ENCODE measurements at regions not wholly inside any gene's neighbourhood (a gene's known extent, or its start where the extent isn't known, plus 50 kb on each side); places are given as distances from the start of the nearest gene placed in this dataset.
"Not testable (repeated sequence)": the region's sequence is repeated elsewhere in the genome, so short reads cannot be mapped to it uniquely, and the experiment has no call there.

- no peak for DNase-seq
These were observed 289.7 kb downstream of the HTR1B start for GRCh38 chr6:77173472-77174074.

- no peak for DNase-seq
These were observed 290.7 kb downstream of the HTR1B start for GRCh38 chr6:77172578-77172977.

GRCh38 chr6:77159730-77160129, 303.6 kb downstream of the HTR1B start:
- DNase-seq = no peak

GRCh38 chr6:77151241-77151640, 312.1 kb downstream of the HTR1B start:
- DNase-seq = no peak

- DNase-seq = no peak
These were observed 312.6 kb downstream of the HTR1B start for GRCh38 chr6:77150736-77151135.

- DNase-seq = no peak
These were observed 318.0 kb downstream of the HTR1B start for GRCh38 chr6:77145244-77145643.

GRCh38 chr6:77143659-77144447, 319.4 kb downstream of the HTR1B start:
- DNase-seq = no peak

GRCh38 chr6:77136086-77136485, 327.2 kb downstream of the HTR1B start:
- no peak for DNase-seq

- no peak for DNase-seq
These were observed 330.3 kb downstream of the HTR1B start for GRCh38 chr6:77133031-77133430.

GRCh38 chr6:77131426-77131825, 331.9 kb downstream of the HTR1B start:
- DNase-seq = no peak

- DNase-seq = no peak
These were observed 338.7 kb downstream of the HTR1B start for GRCh38 chr6:77124604-77125003.

GRCh38 chr6:77123527-77123926, 339.8 kb downstream of the HTR1B start:
- DNase-seq = no peak

- DNase-seq = no peak
These were observed 356.3 kb downstream of the HTR1B start for GRCh38 chr6:77106992-77107391.

GRCh38 chr6:77105091-77105490, 358.2 kb downstream of the HTR1B start:
- no peak for DNase-seq

- no peak for DNase-seq
These were observed 365.4 kb downstream of the HTR1B start for GRCh38 chr6:77097940-77098339.

- DNase-seq = no peak
These were observed 367.2 kb downstream of the HTR1B start for GRCh38 chr6:77095936-77096627.

GRCh38 chr6:77094821-77095220, 368.5 kb downstream of the HTR1B start:
- no peak for DNase-seq

- no peak for DNase-seq
These were observed 370.3 kb downstream of the HTR1B start for GRCh38 chr6:77092971-77093370.

- no peak for DNase-seq
These were observed 373.5 kb downstream of the HTR1B start for GRCh38 chr6:77089776-77090175.

- not testable (repeated sequence) for DNase-seq
These were observed 375.4 kb downstream of the HTR1B start for GRCh38 chr6:77087794-77088318.

- no peak for DNase-seq
These were observed 389.1 kb downstream of the HTR1B start for GRCh38 chr6:77074037-77074713.

GRCh38 chr6:77073410-77073760, 389.9 kb downstream of the HTR1B start:
- no peak for DNase-seq

- DNase-seq = no peak
These were observed 390.4 kb downstream of the HTR1B start for GRCh38 chr6:77072694-77073409.

Data from activated effector memory CD4-positive, alpha-beta T cell treated with anti-CD3 and anti-CD28 coated beads, Interleukin-2, amount 50 U/mL, for 16 hours (primary cell).